ENCODE measurements at regions not wholly inside any gene's neighbourhood (a gene's known extent, or its start where the extent isn't known, plus 50 kb on each side); places are given as distances from the start of the nearest gene placed in this dataset.

DNA sequence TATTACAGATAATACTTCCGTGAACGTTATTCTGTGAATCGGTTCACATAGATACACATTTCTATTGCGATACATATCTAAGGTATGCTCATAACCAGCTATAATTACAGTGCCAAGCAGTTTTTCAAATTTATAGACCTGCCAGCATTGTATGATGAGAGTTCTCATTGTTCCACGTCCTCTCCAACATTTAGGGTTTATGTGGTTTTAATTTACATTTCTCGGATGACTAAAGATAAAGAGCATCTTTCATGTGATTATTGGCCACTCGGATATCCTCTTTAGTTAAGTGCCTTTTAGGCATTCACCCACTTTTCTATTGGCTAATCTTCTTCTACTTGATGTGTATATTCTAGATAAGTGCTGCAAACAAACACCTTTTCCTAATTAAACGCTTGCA lies 134.7 kb upstream of the CCDC54 start:
- no peak for DNase-seq

DNA sequence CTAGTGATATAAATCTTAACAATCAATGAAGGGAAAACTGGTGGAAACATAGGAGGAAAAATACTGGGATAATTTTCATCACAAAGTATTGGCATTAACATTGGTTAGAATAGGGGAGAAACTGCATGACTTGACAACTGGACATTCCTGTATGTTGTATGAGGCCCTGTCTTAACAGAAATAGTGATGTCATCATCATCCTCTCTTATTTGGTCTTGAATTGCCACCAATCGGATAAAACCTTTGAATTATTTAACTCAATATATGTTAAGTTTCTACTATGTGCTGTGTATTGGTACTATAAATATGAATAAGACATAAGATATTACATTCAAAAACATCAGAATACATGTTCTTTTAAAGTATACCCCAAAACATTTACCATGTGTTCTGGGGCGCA lies 130.1 kb upstream of the CCDC54 start:
- no peak for DNase-seq

DNA sequence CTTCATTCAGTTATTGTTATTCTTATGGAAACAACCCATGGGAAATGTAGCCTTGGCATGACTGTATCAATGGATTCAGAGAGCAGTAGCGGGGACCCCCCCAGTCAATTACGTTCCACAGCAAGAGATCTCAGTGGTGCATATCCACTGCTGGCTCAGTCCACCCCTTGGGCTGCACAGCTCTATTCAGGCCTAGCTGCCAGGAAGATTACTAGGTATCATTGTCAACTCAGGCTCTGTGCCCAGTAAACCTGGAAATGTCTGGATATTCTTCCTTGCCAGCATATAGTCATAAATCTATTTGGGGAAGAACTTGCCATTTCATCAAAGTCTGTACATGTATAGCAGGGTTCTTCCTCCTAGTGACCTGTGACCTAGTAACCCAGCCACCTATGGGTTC lies 128.1 kb upstream of the CCDC54 start:
- DNase-seq, result no peak

DNA sequence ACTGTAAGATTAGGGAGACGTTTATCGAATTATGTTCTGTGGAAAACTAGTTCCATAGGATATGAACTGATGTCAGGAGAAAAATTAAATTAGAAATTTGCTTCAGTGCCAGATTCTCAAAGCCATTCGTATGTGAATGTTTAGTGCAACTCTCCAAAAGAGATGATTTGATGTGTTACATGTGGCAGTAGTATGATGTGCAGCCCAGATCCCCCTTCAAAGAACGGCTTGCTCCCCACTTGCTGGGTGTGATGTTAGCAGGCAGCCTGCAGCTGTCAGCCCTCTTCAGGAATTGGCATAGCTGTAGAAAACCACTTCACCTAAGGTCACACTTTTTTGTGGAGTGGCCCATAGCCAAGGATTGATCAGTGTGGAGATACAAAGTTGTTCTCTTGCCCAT lies 127.0 kb upstream of the CCDC54 start:
- DNase-seq, result no peak

DNA sequence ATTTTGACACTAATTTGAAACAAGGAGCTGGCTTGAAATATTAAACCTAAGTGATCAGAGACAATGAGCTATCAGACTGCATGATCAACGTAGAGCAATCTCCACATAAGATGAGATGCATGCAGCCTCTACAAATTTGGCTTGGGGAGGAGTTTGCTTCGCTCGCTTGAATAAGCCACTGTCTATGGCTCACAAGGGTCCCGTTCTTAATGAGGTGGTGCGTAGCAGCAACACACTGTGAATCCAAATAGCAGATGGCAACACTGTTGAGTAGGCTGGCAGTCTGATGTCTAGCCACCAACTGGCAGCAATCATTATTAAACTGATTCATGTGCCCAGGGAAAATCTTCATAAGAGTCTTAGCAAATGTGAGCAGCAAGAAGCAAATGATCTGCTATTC lies 125.4 kb upstream of the CCDC54 start:
- no peak for DNase-seq

DNA sequence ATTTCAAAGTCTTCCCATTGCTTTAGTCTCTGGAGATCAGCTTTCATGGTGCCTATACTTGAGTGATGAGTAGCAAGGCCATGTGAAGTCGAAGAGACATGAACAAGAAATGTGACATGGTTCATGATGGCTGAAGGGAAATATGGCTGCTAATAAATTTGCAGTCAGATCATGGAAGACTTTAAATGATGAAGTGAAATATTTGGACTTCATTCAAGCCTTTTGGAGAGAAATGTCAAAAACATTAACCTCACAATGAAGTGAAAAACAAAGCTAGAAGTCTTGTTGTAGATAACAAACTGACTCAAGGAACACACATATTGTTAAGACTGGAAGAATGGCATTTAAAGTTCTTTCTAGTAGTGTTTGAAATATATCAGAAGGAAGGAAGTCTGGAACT lies 120.3 kb upstream of the CCDC54 start:
- DNase-seq, result no peak

DNA sequence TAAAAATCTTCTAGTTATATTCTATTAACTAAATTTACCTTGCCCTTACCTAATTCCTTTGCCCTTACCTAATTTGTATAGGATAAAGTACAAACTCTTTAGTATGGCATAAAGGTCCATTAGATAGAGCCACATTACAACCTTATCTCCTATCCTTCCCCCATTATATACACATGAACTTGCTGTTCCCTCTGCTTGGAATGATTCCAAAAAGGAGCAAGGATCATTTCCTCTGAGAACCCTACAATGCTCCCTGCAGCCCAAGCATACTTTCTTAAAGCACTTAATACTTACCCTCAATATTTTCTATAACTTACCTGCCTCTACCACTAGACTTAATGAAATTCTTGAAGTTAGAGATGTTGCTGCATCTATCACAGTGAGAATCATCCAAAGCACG lies 118.9 kb upstream of the CCDC54 start:
- no peak for DNase-seq

DNA sequence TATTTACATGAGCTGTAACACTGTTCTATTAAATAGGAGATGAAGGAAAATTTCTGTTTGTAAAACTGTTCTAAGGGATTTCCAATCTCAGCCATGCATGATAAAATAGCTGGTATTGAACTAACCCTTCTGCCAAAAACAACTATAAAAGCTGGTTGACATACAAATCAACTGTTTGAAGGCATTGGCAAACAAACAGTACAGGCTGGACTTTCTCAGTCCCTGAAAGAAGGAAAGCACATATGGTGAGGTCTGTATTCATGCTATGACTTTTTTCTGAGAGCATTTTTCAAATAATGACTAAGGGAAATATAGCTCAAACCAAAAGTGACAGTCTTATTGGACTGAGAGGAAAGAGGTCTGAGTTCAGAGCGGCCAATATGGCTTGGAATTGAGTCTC lies 117.0 kb upstream of the CCDC54 start:
- DNase-seq, result no peak

DNA sequence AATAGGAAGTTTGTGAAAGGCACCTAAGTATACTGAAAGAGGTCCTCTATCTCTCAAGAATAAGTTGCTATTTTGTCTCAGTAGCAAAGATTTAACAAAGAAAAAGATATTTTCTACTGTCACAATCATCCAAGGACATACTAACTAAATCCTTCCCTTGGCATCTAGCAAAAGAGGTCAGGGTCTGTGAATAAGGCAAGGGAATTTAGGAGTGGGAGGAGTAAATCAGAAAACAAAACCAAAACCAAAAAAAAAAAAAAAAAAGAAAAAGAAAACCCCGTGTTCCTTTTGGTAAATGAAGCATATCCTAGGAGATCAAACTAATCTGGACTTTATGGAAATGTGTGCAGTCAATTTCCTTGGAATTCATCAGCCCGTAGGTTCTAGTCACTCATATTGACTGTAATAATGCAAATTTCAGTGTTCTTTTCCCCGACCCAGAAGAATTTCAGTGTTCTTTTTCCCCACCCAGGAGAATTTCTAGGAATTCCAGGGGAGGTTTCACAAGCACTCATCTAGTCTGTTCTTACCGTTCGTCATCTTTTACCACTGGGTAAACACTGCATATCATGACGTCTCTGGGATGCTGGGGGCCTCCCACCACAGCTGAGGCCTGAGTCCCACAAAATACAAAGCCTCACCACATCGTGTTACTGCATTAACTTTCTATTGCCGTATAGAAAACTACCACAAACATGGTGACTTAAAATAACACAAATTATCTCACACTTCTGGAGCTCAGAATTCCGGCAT lies 113.8 kb upstream of the CCDC54 start:
- DNase-seq, result no peak

DNA sequence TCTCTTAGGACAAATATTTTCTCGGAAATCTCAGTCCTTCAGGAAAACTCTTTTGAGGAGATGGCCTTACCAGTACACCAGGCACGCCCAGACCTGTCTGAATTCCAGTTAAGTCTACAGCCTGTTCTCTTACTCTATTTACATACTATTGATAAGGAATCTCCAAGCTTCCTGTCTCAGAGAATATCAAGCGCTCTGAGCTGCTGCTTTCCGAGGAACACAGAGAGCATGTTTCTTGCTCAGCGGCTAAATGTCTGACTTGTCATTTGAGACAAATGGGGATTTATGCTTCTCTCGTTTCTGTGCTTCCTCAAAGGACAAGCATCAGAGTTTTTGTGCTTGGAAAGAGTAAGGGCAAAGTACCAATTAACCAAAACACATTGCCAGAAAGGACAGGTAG lies 112.4 kb upstream of the CCDC54 start:
- no peak for DNase-seq

DNA sequence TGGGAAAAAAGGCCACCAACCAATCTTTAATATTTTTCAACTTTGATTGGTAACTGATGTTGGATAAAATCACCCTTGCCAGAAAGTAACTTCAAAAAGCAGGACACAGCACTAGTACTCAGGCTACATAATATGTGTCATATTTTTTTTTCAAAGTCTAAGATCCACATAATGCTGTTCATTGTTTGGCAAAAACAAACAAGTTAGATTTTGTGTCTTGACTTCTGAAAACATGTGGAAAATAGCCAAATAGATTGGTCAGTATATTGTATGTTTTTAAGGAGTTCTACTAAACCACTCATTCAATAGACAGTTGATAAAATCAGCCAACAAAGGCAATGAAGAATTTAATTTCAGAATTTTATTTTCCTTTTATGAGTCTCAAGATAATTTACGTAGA lies 111.7 kb upstream of the CCDC54 start:
- DNase-seq, result no peak

DNA sequence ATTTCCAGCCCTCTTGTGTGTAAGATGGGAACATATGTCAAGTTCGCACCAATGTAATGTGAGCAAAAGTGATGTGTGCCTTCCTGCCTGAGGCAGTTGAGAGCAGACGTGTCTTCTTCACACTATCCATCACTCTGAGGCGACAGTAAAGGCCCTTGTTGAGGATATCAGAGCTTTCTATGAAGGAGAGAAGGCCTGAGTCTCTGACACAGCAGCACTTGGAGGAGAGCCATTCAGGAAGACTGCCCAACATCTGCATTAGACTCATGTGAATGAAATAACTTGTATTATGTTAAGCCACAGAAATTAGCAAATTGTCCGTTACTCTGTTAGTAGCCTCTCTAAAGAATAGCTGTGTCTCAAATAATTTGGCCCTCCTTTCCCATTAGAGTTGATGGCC lies 108.8 kb upstream of the CCDC54 start:
- DNase-seq, result no peak

DNA sequence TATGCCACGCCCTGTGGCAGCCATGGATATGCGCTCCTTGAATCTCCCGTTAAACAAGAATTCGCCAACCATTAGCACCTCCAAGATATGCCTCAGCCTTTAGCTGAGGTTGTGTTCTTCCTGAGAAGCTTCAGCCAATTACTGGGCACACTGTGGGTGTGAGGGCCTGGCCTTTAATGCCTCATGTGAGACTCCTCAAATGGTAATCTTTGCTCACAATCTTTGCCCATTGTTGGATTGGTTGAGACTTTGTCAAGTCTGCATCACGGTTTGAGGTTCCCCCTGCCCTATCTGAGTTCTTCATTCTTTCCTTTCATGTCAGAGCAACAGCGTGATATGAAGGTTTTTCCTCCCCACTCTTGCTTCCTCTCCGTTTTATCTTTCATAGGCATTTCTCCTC lies 108.1 kb upstream of the CCDC54 start:
- no peak for DNase-seq

DNA sequence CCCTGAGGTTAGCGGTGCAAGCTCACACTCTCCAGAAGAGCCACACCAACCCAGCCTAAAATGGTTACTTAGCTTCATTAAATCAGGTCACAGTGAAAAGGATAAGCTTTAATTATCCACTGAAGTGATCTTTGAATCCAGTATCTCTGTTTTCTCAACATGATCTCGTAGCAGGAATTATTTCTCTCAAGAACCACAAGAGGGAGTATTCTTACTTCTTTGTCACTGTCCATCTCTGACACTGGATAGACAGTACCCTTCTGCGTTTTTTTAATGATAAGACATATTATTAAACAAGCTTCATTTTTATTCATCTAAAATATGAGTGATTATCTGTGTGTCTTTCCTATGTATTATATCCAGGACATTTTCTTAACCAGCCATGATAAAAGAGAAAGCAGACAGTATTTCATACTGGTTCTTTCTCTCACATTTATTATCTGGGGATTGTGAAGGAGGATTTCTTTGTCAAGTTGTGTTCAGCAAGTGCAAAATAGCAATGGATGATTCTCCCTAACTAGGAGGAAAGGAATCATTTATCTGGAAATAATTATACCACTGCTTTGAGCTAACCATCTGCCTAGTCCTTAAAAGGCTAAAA lies 105.4 kb upstream of the CCDC54 start:
- DNase-seq, result no peak

DNA sequence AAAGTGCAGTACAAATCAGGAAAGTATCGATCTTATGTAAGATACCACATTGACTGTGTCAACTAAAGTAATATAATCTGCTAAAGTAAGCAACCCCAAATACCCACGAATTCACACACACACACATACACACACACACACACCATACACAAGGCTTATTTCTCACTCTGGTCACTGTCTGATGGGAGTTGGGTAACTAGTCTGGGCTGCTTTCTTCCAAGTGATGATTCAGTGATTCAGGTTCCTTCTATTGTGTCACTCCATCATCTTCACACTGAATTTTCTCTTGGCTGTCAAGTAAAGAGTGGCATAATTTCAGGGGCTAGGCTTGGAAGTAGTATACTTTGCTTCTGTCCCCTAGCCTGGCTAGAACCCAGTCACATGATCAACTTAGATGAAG lies 104.8 kb upstream of the CCDC54 start:
- no peak for DNase-seq

DNA sequence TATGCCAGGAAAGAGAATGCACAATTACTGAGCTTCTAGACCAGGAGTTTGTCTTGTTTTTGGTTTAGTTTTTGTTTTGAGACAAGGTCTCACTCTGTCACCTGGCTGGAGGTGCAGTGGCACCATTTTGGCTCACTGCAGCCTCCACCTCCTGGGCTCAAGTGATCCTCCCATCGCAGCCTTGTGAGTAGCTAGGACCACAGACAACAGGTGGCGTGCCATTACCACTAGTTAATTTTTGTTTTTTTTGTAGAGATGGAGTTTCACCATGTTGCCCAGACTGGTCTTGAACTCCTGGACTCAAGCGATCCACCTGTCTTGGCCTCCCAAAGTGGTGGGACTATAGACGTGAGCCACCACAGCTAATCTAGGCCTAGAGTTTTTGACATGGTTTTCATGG lies 104.4 kb upstream of the CCDC54 start:
- no peak for DNase-seq

DNA sequence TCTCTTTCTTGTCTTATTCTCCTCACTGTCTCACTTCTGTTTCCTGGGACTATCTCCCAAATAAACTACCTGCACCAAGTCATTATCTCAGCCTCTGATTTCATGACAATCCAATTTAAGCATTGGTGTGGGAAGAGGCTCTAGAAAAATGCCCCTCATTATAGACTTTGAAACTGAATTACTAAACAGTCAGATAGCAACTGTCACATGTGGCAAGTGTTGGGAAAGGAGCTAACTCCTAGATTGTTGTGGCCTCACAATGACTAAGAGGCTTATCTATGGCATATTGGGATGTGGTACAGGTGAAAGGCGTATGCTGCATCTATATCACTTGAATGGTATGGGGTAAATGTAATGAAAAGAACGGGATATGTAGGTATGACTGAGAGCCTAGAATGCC lies 103.5 kb upstream of the CCDC54 start:
- DNase-seq, result no peak

DNA sequence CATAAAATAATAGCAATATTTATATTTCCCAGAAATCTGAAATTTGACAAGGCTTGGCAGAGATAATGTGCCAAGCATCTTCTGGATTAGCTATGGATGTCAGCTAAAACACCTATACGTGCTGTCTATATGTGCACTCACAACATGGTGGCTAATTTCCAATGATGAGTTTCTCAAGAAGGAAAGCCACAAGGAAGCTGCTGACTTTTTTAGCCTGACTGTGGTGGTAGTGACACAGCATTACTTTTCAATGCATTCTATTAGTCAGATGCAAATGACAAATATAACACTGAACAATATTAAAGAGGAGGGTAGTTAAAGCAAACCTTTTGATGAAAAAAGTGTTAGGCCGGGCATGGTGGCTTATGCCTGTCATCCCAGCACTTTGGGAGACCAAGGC lies 101.7 kb upstream of the CCDC54 start:
- no peak for DNase-seq

DNA sequence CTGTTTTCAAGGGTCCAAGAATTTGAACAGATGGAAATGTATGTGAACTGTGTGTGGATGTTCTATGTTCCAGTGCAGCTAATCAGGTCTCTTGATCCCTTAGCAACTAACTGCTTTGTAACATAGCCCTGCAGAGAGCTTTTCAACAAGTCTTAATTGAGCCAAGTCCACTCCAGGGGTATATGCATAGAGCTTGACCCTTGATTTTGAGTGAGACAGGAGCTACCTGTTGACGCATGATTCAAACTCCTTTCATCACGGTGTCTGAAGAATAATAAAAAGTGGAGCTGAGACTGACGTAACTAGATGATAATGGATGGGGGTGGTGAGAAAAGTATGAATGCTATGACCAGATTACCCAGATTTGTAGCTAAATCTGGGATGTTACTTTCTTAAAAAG lies 93.3 kb upstream of the CCDC54 start:
- no peak for DNase-seq

DNA sequence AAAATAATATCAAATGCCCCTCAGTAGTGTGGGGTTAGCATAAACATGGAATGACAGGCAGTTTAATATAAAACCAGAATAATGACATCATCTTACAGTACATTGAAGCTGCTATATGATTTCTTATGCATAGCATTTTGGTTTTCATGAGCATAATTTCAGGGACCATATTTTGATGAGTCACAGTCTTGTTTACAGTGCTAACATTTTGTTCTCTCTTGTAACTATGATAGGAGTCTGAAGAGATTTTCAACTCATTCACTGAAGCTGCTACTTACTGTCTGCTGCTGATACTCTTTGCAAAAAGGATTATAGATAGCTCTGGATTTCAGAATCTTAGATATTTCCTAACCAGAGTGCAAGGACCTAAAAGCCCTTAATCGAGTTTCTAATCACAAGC lies 92.6 kb upstream of the CCDC54 start:
- DNase-seq, result no peak

DNA sequence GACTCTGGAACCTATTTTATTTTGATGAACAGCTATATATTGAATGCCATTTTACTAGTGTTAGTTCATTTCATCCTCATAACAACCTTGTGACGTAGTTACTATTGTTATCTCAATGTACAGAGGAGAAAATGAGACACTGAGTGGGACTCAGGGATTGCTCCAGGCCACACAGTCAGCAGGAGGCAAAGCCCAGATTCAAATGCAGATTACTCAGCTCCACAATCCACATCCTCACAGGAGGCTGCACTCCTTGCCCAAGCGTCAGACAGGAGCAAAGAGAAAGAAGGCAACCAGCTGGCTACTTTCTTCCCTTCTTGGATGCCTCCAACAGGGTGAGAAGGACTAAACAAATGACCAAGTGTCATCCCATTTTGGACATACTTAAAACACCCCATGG lies 92.0 kb upstream of the CCDC54 start:
- no peak for DNase-seq

DNA sequence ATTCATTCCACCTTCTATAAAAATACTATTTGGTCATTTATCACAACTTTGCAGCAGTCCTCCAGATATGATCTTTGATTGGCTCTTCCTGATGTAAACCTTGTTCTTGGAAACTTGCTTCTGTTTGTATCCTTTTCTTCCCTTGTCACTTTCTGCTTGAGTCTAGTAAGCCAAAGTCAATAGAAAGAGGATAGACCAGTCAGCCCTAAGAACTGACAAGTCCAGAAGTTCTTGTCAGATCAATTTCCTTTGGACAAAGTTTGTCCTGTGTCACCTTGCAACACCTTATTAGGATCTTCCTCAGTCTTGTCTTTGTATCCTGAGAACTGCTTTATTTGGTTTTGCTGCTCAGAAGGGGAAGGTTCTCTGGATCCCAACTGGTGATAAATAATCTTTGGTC lies 87.9 kb upstream of the CCDC54 start:
- DNase-seq, result no peak

DNA sequence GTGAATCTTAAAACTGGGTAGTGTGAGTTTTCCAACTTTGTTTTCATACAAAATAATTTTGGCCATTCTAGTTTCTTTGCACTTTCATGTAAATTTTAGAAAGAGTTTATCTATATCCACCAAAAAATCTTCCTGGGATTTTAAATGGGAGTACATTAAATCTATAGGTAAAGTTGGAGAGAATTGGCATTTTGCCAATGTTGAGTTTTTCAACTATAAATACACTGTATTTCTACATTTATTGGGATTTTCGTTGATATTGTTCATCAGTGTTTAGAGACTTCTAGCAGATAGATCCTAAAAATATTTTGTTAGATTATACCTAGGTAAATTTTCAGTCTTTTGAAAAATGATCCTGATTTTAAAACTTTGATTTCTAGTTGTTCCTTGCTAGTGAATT lies 83.1 kb upstream of the CCDC54 start:
- no peak for DNase-seq

DNA sequence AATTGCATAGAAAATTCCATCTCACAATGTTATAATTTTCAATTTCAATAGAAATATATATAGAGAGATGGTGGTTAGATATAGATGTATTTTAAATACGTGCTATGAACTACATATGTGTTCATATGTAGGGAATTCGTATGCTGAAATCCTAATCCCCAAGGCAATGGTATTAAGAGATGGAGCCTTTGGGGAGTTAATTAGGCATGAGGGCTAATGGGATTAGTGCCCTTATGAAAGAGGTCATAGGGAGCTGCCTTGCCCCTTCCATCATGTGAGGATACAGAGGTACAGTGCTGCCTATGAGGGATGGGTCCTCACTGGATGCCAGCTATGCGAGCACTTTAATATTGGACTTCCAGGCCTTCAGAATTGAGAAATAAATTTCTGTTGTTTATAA lies 79.6 kb upstream of the CCDC54 start:
- no peak for DNase-seq

DNA sequence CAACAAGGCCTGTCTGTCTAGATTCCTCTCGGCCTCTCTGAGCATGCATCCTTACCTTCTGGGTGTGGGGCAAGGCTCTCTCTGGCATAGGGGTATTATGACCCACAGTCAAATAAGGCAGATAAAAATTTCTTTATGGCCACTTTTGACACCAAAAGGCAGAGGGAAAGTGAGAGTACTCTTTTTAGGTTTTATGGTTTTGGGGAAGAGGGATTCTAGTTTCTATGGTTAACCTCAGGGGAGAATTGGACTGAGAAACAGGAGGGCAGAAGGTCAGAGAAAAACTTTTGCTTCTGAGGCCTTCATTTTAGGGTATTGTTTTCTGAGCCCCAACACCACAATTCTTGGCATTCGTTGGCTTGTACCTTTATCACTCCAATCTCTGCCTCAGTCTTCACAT lies 70.0 kb upstream of the CCDC54 start:
- DNase-seq, result no peak

All from activated CD4-positive, alpha-beta T cell treated with anti-CD3 and anti-CD28 coated beads, Interleukin-2, amount 50 U/mL, for 48 hours (primary cell).